C1 segment of cervical spinal cord (tissue), 14 donors: ENCODE measurements at regions not wholly inside any gene's neighbourhood (a gene's known extent, or its start where the extent isn't known, plus 50 kb on each side); places are given as distances from the start of the nearest gene placed in this dataset.
"Not testable (repeated sequence)": the region's sequence is repeated elsewhere in the genome, so short reads cannot be mapped to it uniquely, and the experiment has no call there.

ENCODE experiments used
- DNase-seq, 14 donors: peaks; one replicate each; lab custom pipeline; 2025; lab: John Stamatoyannopoulos, UW

DNA sequence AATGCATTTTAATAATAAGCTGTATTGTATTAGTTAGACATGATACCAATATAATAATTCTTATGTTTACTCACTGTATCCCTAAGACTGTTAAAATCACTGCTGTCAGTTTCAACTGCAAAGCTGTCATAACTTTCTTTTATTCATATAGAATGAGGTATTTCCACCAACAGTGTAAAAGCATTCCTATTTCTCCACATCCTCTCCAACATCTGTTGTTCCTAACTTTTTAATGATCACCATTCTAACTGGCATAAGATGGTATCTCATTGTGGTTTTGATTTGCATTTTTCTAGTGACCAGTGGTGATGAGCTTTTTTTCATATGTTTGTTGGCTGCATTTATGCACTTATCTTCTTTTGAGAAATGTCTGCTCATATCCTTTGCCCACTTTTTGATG is 177.6 kb upstream of the MME start:
- DNase-seq, result not testable (repeated sequence)

DNA sequence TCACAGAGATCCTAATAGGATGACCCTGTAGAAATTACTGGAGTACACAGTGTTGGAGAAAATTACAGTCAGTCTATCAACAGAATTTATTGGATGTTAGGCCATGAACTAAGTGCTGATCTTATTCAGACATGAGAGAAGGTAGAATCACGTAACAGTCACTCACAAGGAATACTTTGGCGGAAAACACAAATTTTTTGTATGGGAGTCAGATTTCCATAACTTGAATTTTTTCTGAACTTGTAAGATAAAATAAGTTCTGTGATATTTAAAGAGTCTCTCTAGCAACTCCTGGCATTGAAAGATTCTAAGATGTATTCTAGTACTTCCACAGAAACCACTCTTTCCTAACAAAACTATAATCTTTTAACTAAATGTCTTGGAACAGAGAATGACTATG is 178.8 kb upstream of the MME start:
- no peak for DNase-seq

DNA sequence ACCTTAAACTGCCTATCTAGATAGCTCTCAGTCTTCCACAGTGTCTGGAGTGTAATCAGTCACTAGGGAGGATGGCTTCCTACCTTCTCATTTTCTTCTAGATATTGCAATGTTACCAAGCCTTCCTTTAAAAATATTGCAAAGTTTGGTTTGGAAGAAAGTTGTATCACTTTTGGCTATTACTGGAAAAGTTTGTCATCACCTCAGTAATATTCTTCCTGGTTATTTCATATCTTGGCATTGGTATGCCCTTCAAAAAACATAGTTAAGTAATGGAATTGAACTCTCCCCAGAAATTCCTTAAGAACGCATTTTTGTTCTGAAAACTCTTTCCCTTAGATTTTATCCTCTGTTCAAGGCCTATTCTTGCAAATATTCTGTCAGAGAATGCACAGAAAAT is 179.3 kb upstream of the MME start:
- DNase-seq, result no peak

DNA sequence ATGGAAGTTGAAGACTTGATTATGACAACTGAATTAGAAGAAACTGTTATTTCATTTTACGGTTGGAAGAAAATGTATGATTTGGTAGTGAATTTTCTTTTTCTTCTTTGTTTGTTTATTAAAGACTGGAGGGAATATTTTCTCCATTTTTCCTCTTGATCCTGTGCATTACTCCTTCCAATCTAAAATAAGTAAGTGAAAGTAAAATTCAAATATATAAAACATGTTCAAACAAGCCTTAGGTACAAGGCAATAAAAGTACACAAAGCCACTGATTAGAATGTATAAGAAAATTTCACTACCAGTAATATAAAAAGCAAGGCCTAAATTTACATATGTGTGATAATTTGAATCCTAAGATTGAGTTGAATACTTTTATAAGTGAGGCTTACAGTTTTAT is 181.2 kb upstream of the MME start:
- DNase-seq, result no peak

DNA sequence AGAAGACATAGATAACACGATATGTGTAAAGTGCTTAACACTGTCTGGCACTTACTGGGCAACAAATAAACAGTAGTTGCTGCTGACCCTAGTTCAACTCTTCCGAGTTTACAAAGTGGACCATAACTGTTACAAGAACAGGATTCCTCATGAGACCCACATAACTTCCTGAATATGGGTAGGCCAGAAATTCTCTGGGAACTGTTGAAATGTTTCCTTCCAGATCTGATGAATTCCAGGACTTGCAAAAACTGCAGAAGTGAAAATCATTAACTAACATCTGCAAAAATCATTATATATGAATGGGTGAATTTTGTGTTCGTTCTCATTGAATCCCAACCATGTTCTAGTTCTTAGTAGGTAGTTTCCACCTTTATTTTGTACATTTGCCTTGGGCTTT is 181.7 kb upstream of the MME start:
- no peak for DNase-seq

DNA sequence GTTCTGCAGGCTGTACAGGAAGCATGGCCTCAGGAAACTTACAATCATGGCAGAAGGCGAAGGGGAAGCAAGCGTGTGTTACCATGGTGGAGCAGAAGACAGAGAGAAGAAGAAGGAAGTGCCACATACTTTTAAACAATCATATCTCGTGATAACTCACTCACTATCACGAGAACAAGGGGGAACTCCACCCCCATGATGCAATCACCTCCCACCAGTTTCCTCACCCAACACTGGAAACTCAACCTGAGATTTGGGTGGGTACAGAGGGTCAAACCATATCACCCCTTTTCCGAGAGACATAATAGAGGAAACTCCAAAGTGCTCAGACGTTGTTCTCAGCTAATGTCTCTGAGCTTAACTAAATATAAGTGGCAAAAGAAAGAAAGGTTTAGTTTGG is 186.3 kb upstream of the MME start:
- DNase-seq, result no peak

DNA sequence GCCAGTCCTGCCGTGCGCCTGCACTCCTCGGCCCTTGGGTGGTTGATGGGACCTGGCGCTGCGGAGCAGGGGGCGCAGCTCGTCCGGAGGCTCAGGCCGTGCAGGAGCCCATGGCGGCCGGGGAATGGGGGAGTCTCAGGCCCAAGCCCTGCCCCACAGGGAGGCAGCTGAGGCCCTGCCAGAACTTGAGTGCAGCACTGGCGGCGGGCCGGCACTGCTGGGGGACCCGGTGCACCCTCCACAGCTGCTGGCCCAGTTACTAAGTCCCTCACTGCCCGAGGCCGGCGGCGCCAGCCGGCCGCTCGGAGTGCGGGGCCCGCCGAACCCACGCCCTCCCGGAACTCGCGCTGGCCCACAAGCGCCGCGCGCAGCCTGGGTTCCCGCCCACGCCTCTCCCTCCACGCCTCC is 190.9 kb upstream of the MME start:
- DNase-seq, result no peak

DNA sequence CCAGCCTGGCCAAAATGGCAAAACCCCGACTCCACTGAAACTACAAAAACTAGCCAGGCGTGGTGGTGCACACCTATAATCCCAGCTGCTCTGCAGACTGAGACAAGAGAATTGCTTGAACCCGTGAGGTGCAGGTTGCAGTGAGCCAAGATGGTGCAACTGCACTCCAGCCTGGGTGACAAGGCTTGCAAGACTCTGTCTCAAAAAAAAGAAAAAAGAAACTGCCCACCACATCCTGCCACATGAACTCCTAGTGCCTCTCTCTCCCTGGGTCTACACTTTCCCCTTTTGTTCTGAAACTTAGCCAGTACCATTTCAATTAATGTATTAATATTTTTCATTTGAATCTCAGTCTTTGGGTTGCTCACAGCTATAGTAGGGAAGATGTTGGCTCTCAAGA is 192.2 kb upstream of the MME start:
- no peak for DNase-seq

DNA sequence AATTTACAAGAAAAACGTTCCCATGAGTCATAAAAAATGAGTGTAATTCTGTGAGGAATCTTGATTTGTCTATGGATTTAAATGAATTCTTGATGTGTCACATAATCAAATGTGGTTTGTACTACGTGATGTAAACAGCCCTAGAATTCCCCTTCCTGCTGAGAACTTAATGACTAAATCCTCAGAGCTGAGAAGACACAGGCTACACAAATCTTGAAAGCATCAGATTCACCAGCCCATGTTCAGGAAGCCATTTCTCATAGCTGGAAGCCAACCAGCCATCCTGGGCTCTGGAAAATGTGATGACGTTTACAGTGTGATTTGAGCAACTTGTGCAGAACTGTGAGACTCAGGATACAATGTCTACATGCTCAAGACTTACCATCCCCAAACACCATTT is 193.7 kb upstream of the MME start:
- no peak for DNase-seq

DNA sequence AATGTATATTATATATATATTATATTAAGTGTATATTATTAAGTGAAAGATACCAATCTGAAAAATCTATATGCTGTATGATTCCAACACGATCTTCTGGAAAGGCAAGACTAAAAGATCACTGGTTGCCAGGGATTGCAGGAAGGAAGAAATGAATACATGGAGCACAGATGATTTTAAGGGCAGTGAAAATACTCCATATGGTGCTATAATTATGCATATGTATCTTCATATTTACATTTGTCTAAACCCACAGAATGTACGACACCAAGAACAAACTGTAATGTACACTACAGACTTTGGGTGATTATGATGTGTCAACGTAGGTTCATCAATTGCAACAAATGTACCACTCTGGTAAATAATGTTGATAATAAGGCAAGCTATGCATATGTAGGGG is 194.7 kb upstream of the MME start:
- DNase-seq, result no peak

DNA sequence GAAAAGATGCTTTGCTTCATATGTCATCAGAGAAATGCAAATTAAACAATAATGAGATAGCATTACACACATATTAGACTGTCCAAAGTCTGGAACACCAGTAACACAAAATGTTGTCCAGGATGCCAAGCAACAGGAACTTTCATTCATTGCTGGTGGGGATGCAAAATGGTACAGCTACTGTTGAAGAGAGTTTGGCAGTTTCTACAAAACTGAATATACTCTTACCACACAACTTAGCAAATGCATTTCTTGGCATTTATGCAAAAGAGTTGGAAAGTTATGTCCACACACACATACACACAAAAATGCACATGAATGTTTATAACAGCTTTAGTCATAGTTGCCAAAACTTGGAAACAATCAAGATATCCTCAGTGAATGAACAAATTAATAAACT is 195.2 kb upstream of the MME start:
- no peak for DNase-seq

DNA sequence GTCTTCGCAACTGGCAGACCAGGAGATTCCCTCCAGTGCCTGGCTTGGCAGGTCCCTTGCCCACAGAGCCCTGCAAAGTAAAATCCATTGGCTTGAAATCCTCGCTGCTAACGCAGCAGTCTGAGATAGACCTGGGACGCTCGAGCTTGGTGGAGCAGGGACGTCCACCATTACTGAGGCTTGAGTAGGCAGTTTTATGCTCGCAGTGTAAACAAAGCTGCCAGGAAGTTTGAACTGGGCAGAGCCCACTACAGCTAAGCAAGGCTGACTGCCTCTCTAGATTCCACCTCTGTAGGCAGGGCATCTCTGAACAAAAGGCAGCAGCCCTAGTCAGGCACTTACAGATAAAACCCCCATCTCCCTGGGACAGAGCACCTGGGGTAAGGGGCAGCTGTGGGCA is 205.0 kb upstream of the MME start:
- no peak for DNase-seq

DNA sequence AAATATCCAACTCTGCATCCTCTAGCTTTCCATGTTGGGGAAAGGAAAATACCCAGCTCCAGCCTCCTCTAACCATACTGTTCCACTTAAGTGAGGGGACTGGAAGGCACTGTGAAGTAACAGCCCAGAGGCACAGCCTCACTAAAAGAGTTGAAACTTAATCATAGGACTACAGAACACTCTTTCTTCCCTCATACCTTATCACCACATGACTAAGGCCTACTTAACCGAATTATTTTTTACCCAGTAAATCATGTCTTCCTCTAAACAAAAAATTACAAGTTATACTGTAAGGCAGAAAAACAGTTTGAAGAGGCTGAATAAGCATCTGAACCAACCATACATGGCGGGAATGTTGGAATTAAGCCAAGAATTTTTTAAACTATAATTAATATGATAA is 207.4 kb upstream of the MME start:
- DNase-seq, result no peak

DNA sequence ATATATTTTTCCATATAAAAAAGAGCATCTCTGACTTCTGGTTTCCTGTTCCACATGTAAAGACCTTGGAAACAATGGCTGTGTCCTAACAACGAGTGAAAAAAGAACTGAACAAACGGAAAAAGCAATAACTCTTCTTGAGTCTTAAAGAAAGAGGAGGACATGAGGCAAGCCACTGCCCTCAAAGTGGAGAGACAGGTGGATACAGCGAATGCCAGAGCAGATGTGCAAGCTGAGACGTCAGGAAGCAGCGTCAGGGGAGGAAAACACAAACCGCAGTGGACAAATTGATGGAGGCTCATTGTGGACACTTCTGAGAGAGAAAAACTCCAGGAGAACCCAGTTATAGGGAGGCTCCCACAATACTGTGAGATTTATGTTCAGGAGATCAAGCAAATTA is 208.0 kb upstream of the MME start:
- no peak for DNase-seq

DNA sequence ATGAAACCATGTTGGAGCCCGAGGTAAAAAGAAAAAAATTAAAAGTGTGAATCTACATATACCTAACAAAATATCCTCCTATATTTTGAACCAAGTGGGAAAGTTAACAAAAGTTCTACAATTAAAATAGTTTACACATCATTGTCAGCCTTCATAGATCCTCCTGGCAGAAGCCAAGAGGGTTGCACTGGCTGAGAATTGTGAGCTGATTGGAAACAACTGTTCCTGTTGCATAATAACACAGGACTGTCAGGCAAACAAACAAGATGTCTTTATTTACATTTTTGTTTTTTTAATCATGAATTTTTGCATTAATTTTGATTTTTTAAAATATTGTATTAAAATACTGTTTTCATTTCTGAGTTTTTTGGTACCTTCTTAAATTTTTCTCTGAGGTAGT is 215.2 kb upstream of the MME start:
- no peak for DNase-seq

DNA sequence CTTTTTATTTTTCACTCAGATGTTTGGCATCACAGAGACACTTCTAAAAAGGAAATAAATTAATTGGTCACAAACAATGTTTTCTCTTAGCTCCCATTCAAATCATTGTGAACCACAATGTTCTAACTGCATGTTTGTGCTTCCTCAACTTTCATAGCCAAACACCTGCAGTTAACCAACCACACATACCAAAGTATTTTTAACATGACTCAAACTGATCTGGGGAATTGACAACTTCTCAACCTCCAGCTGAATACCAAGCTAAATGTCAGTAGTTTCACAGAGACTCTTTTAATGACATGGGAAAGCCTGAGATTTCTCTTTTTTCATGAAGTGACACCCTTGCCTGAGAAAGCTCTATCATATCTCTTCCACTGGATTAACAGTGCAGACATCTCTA is 217.9 kb upstream of the MME start:
- DNase-seq, result no peak

DNA sequence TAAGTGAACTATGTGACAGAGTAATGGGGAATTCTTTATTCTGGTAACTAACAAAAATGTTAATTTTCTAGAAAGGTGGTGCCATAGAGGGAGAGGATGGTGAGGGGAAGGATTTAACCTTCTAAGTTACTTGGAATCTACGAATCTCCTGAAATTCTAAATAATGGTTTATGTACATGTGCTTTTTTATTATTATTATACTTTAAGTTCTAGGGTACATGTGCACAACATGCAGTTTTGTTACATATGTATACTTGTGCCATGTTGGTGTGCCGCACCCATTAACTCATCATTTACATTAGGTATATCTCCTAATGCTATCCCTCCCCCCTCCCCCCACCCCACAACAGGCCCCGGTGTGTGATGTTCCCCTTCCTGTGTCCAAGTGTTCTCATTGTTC is 227.1 kb upstream of the MME start:
- DNase-seq, result not testable (repeated sequence)

DNA sequence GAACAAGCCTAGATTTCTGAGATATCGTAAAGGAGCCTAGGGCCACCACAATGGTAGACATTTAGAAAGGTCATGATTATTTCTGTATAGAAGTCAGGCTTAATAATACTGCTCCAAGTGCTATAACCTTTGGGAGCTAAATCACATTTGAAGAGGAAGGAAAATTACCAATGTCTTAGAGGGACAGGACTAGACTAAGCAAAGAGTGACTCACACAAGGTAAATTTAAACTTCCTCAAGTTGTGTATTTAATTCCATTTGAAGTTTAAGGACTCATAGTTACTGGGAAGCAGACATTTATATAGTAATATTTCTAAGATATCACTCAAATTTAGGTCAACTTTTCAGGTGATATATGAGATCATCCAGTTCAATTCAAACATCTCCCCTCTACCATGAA is 227.6 kb upstream of the MME start:
- no peak for DNase-seq

DNA sequence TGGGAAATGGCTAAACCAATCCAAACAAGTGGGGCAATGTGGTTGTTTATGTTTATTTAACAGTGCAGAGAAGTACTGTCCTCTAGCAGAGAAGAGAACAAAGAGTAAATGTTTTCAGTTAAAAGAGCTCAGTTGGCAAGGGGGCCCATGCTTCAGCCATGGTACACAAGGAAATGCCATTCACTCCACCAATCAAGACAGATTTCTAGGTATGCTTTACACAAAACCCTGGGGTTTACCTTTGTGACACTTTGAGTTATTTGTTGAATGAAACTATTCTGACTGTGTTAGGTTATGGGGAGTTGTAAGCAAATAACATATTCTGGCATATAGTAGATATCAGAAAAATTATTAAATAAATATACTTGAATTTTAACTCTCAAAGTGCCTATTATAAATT is 228.5 kb upstream of the MME start:
- no peak for DNase-seq

DNA sequence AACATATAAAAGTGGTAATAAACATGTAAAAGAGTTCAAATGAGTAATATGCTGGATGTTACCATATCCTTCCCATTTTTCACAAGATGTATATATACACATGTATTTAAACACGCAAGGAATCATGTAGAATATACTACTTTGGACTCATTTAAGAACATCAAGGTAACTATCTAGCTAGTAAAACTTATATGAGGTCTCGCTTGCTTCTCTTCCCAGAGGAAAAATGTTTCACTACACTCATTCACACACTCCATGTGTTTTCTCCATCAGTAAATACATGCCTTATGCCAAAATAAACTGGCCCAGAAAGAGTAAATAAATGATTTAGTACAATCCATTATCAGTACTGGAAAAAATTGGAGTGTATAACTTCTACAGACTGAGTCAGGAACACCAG is 229.2 kb upstream of the MME start:
- DNase-seq, result no peak

DNA sequence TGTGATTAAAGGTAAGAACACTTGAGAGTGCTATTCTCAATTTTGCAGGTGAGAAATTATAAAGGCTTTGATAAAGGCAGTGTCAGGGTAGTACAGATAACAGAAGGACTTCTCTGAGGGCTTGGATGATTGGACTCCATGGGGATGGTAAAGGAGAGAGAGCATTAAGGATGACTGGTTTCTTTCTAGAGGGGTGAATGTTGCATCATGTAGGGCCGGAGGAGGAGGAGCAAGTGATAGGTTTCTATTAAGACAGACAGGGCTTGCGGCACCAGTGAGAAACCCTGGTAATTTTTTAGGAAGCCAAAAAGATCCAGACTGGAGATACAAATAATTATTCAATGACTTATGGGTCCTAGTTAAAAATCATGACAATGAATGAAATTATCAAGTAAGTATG is 230.7 kb upstream of the MME start:
- DNase-seq, result no peak

DNA sequence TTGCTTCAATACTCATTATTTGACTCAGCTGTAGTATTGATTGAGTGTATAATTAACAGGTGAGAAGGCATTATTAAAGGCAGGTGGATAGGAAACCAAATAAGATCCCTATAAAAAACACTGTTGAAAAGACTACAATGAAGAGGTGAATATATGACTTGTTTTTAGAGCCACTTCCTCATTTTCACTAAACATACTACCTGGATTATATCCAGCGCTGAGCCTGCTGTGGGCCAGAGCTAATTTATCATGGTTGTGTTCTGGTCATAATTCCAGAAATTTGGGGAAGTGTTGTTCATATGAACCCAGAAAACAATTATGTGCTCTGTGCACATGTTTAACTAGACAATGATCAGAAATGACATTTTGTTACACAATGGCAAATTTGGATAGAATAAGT is 235.3 kb upstream of the MME start:
- DNase-seq, result no peak

DNA sequence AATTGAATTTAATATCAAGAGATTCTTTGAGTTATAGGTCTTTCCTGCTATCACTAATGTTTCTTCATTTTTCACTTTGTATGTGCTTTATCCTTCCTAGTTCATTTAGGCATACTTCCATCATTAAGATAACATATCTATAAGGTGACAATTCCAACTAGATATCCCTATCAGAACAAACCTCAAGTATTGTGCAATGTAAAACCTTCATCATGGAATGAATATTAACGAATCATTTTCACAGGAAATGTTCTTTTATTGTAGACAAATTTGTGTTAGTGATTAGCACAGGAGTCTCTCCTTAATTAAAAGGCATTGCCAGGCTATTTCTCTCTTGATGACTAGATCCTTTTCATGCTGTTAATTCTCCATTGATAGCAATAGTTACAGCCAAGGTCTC is 236.5 kb upstream of the MME start:
- no peak for DNase-seq

DNA sequence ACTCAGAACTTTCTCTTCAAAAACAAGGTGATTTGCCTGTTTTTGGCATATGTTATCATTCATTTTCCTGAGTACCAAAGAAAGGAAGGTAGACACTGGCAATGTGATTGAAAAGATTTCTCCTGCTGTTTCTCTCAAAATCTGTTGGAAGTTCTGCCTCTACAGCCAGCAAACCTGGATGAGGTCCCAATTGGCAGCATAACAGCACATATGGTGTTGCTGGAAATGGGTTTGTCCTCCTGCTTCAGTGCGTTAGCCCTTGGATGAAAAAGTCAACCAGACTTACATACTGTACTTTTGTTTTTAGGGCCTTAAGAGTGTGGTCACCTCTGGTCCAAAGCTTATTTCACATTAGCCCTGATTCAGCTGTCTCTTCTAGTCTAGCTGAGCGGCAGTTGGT is 237.6 kb upstream of the MME start:
- DNase-seq, result no peak

DNA sequence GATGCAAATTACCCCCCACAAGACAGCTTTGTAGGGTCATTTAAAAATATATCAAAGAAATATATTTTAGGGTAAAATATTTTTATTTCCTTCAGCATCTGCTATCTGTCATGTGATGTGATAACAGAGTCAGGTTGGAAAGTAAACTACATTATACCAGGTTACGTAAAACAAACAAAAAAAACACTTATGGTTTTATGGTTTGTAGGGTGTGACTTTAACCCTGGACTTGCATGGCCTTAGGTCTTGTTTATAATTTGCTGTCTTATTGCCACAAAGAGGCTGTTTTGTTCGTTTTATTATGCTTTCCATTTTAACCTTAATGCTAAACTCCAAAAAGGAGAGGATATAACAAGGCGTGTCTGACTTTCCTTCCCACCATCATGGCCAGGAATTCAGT is 244.5 kb upstream of the MME start:
- no peak for DNase-seq
